CD4-positive, alpha-beta T cell (primary cell): ENCODE measurements at regions not wholly inside any gene's neighbourhood (a gene's known extent, or its start where the extent isn't known, plus 50 kb on each side); places are given as distances from the start of the nearest gene placed in this dataset.

Source experiments
- ATAC-seq: fragments of 200-7000 bp; cut with Tn5 transposase; one replicate; pipeline ENCODE4 v1.10.0; 2022; ENCODE audit warnings: mild to moderate bottlenecking; ENCODE audit not compliant: poor library complexity
- CTCF ChIA-PET: fragments of 350-600 bp; sonication (Branson Sonifier 250); formaldehyde crosslinking; loops from one replicate; lab custom pipeline; 2021; ENCODE audit warnings: antibody characterized with exemption, inconsistent platforms; lab: Charles Lee
- POLR2A ChIA-PET: fragments of 350-600 bp; sonication (Branson Sonifier 250); formaldehyde crosslinking; loops from one replicate; lab custom pipeline; 2021; ENCODE audit warnings: antibody characterized with exemption, inconsistent platforms; lab: Charles Lee
- DNase-seq, 14 experiments: peaks; one replicate each; pipeline ENCODE4 v3.0.0-alpha.2; 2013 to 2020; ENCODE audit warnings: mixed read lengths in 2 of 14
- H3K27ac ChIP-seq, 2 donors: one replicate each; pipeline versions ENCODE4 v1.5.1 to v1.7.0; 2013; ENCODE audit warnings: low read length in 2 of 2, low read depth in 1 of 2, mild to moderate bottlenecking in 1 of 2
- H3K27me3 ChIP-seq, 2 experiments: 1 replicate in 1 of 2; 2 replicates in 1 of 2; pipeline versions ENCODE4 v1.6.1 to v1.7.0; 2013; ENCODE audit warnings: low read length in 2 of 2, control low read depth in 1 of 2, mild to moderate bottlenecking in 1 of 2, moderate library complexity in 1 of 2; ENCODE audit not compliant: insufficient read depth in 2 of 2, control insufficient read depth in 1 of 2
- H3K36me3 ChIP-seq: one replicate; pipeline ENCODE4 v1.6.1; 2013; ENCODE audit warnings: low read length, control low read depth; ENCODE audit not compliant: insufficient read depth
- H3K4me1 ChIP-seq: one replicate; pipeline ENCODE4 v1.6.1; 2013; ENCODE audit warnings: low read length, control low read depth; ENCODE audit not compliant: insufficient read depth
- H3K4me3 ChIP-seq: one replicate; pipeline ENCODE4 v1.5.1; 2013; ENCODE audit warnings: mild to moderate bottlenecking, low read length, moderate library complexity
- H3K9me3 ChIP-seq, 2 experiments: 1 replicate in 1 of 2; 2 replicates in 1 of 2; pipeline versions ENCODE4 v1.6.1 to v1.7.0; 2013; ENCODE audit warnings: low read length in 2 of 2, mild to moderate bottlenecking in 2 of 2, control low read depth in 1 of 2, moderate library complexity in 1 of 2; ENCODE audit not compliant: control insufficient read depth in 1 of 2, insufficient read depth in 1 of 2
- H3K27ac Mint-ChIP-seq: one replicate; pipeline ENCODE4 v1.8.0; 2020; ENCODE audit warnings: mixed read lengths
- H3K27me3 Mint-ChIP-seq: one replicate; pipeline ENCODE4 v1.8.0; 2021; ENCODE audit warnings: mixed read lengths
- H3K36me3 Mint-ChIP-seq: one replicate; pipeline ENCODE4 v1.8.0; 2021; ENCODE audit warnings: low read depth, mixed read lengths
- H3K4me1 Mint-ChIP-seq: one replicate; pipeline ENCODE4 v1.8.0; 2021; ENCODE audit warnings: low read depth, mixed read lengths
- H3K4me3 Mint-ChIP-seq: one replicate; pipeline ENCODE4 v1.8.0; 2020; ENCODE audit warnings: mild to moderate bottlenecking, mixed read lengths
- H3K9me3 Mint-ChIP-seq: one replicate; pipeline ENCODE4 v1.8.0; 2020; ENCODE audit warnings: mixed read lengths
- intact Hi-C, 2 experiments: fragments of 100-400 bp; cut with DNase I in 1 of 2; cut with micrococcal nuclease in 1 of 2; formaldehyde crosslinking; loops; one replicate each; pipeline versions ENCODE4 v1.15.1 to v1.9.0; 2023 to 2025; cut with DNase I, micrococcal nuclease
- TF ChIP-seq, protein P1 (sequence below): fragments of 200-600 bp; IDR thresholded peaks from one replicate; pipeline ENCODE4 v1.8.0; 2022; ENCODE audit warnings: antibody characterized with exemption, mild to moderate bottlenecking

DNA sequence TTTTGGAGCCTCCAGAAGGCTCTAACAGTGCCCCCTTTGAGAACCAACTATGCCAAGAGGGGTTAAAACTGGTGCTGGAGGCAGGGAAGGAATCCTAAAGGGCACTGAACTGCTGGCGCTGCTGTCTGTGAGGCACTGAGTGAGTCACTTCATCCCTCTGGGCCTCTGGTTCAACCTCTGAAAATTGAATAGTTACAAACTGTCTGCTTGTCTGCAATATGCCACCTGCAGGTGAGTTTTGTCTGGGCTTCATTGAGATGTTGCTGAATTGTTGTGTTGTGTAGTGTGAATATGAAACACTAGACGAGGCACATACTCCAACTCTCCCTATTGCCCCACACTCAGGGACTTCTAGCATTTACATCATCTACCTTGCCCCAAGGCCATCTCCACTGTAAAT, 68.0 kb downstream of the GRIN2B start:
- H3K9me3 ChIP-seq: no peaks in the 10 kb centered on the region
- peaks cover 5% of the 10 kb centered on the region for H3K27me3 Mint-ChIP-seq
- ChIA-PET POLR2A (no interaction called here), CTCF (no interaction called here)
- no peaks in the 10 kb centered on the region for H3K27me3 ChIP-seq
- H3K36me3 ChIP-seq: no peaks in the 10 kb centered on the region
- DNase-seq (no peak), ATAC-seq (no peak)
- H3K4me1 Mint-ChIP-seq: no peaks in the 10 kb centered on the region
- no peak overlapping the region for H3K4me3 Mint-ChIP-seq
- intact Hi-C loops: no loop called here
- no peaks in the 10 kb centered on the region for H3K9me3 Mint-ChIP-seq
- no peak overlapping the region for H3K27ac ChIP-seq
- H3K4me1 ChIP-seq: no peaks in the 10 kb centered on the region
- no peaks in the 10 kb centered on the region for H3K36me3 Mint-ChIP-seq
- no peak overlapping the region for H3K4me3 ChIP-seq
- TF ChIP-seq, protein P1, sequence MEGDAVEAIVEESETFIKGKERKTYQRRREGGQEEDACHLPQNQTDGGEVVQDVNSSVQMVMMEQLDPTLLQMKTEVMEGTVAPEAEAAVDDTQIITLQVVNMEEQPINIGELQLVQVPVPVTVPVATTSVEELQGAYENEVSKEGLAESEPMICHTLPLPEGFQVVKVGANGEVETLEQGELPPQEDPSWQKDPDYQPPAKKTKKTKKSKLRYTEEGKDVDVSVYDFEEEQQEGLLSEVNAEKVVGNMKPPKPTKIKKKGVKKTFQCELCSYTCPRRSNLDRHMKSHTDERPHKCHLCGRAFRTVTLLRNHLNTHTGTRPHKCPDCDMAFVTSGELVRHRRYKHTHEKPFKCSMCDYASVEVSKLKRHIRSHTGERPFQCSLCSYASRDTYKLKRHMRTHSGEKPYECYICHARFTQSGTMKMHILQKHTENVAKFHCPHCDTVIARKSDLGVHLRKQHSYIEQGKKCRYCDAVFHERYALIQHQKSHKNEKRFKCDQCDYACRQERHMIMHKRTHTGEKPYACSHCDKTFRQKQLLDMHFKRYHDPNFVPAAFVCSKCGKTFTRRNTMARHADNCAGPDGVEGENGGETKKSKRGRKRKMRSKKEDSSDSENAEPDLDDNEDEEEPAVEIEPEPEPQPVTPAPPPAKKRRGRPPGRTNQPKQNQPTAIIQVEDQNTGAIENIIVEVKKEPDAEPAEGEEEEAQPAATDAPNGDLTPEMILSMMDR: no peak
- H3K27ac Mint-ChIP-seq: no peak overlapping the region

GRCh38 chr12:13911756-13912554, 69.4 kb downstream of the GRIN2B start:
- ATAC-seq: no peak

GRCh38 chr12:13905794-13906193, 75.6 kb downstream of the GRIN2B start:
- POLR2A ChIA-PET: no interaction called here
- Histone ChIP-seq H3K4me1 (no peaks in the 10 kb centered on the region), H3K27ac (no peak overlapping the region), H3K27me3 (no peaks in the 10 kb centered on the region), H3K4me3 (no peak overlapping the region), H3K9me3 (no peaks in the 10 kb centered on the region), H3K36me3 (no peaks in the 10 kb centered on the region)
- DNase-seq (no peak), ATAC-seq (no peak)
- intact Hi-C loops: no loop called here
- H3K27me3 Mint-ChIP-seq: no peaks in the 10 kb centered on the region
- H3K9me3 Mint-ChIP-seq: peaks cover 5% of the 10 kb centered on the region
- TF ChIP-seq, protein P1: no peak
- CTCF ChIA-PET: interaction anchor here (0.8 kb wide), 1 partner anchor 14 kb away, joined by 3 read pairs; no protein-coding TSS in a partner anchor
- H3K4me3 Mint-ChIP-seq: no peak overlapping the region
- no peaks in the 10 kb centered on the region for H3K4me1 Mint-ChIP-seq
- H3K36me3 Mint-ChIP-seq: no peaks in the 10 kb centered on the region
- no peak overlapping the region for H3K27ac Mint-ChIP-seq

More at GRCh38 chr12:13911756-13912554, 69.4 kb downstream of the GRIN2B start:
- no peaks in the 10 kb centered on the region for H3K36me3 Mint-ChIP-seq
- H3K27me3 Mint-ChIP-seq: no peaks in the 10 kb centered on the region
- H3K27ac Mint-ChIP-seq: no peak overlapping the region
- intact Hi-C loops: no loop called here
- TF ChIP-seq, protein P1: no peak
- no peak overlapping the region for H3K4me3 Mint-ChIP-seq
- Histone ChIP-seq H3K4me1 (no peaks in the 10 kb centered on the region), H3K27me3 (no peaks in the 10 kb centered on the region), H3K36me3 (no peaks in the 10 kb centered on the region), H3K4me3 (no peak overlapping the region), H3K9me3 (no peaks in the 10 kb centered on the region), H3K27ac (no peak overlapping the region)
- ChIA-PET POLR2A (no interaction called here), CTCF (no interaction called here)
- H3K9me3 Mint-ChIP-seq: no peaks in the 10 kb centered on the region
- no peaks in the 10 kb centered on the region for H3K4me1 Mint-ChIP-seq
- DNase-seq: no peak
